ENCODE measurements at regions not wholly inside any gene's neighbourhood (a gene's known extent, or its start where the extent isn't known, plus 50 kb on each side); places are given as distances from the start of the nearest gene placed in this dataset.

GRCh38 chr2:134785659-134786430, 52.6 kb upstream of the ACMSD start:
- no peak for DNase-seq (ENCODE audit: low spot score)
- Mint-ChIP-seq H3K27me3 (ENCODE audit: low read depth) (peaks cover 3% of the 10 kb centered on the region), H3K9me3 (no peaks in the 10 kb centered on the region), H3K36me3 (ENCODE audit: low read depth) (no peaks in the 10 kb centered on the region), H3K4me3 (no peak overlapping the region), H3K27ac (no peak overlapping the region), H3K4me1 (ENCODE audit: low read depth) (peaks cover 5% of the 10 kb centered on the region)

GRCh38 chr2:134788417-134788816, 50.0 kb upstream of the ACMSD start:
- H3K27ac Mint-ChIP-seq, result no peak overlapping the region
- no peaks in the 10 kb centered on the region for H3K27me3 Mint-ChIP-seq (ENCODE audit: low read depth)
- H3K4me3 Mint-ChIP-seq, result no peak overlapping the region
- no peak for DNase-seq (ENCODE audit: low spot score)
- H3K36me3 Mint-ChIP-seq (ENCODE audit: low read depth), result no peaks in the 10 kb centered on the region
- H3K4me1 Mint-ChIP-seq (ENCODE audit: low read depth), result no peaks in the 10 kb centered on the region
- H3K9me3 Mint-ChIP-seq, result no peaks in the 10 kb centered on the region

All from T-helper 2 cell treated with Interferon-gamma antibody and Interleukin-4, amounts not matched to agents 5 μg/mL and 100 μg/mL, for 36 hours (primary cell).